HG03045 (cell line): ENCODE measurements at regions not wholly inside any gene's neighbourhood (a gene's known extent, or its start where the extent isn't known, plus 50 kb on each side); places are given as distances from the start of the nearest gene placed in this dataset.
A peak's percentile ranks its signal among the peaks of the same experiment; 100 is the strongest.

Source experiments
- ATAC-seq: cut with Tn5 transposase; IDR thresholded peaks from one replicate; pipeline ENCODE4 v1.9.1; 2021; ENCODE audit warnings: mild to moderate bottlenecking, moderate library complexity; ENCODE audit not compliant: unreplicated experiment

DNA sequence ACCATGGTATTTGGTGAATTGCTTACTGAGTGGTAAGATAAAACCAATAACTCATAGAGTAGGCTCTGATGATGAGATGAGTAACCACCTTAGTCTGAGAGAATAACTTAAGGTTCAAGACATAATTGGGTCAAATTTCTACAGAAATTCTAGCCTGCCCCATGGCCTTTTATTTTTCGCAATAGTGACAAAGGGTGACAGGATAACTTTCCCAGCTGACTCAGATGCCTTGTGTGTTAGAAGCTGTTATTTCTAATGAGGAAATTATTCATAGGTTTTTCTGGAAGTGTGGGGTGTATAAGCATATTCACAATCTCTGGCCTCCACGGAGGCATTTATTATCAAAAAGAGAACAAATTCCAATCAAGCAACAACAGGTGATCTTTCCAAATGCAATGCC is 159.0 kb downstream of the NUP35 start:
- ATAC-seq: no peak

DNA sequence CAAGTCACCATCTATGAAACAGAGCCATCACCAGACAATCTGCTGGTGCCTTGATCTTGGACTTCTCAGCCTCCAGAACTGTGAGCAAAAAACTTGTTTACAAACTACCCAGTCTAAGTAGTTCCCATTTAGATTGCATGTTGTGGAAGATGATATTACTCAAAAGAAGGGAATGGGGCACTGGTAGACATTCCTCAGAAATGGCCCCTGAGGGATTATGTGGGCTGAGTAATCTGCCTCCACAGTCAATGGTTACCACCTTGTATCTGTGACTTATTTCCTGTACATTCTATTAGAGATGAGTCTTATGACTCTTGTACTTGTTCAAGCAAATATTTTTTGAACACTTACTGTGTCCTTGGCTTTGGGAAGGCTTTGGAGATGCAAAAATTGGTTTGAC is 160.4 kb downstream of the NUP35 start:
- no peak for ATAC-seq

- ATAC-seq: no peak
Measured at GRCh38 chr2:183291436-183291835, 167.2 kb downstream of the NUP35 start.

DNA sequence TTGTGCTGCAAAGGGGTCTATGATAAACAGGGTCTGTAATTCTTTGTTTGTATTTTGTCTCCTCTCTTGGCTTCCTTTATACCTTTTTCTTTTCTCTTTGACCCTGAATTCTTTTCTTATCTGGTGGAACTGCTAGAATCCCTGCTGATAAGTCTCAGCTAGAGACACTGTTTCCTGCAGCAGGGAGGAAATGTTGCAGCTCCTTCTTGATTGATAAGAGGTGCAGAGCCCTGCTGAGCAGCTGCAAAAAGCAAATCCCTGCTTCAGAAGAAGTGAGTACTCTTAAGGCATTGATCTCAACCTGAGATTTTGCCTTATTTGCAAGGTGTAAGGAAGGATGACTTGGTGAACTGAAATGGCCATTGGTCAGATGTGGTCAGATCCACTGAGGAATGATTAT is 167.8 kb downstream of the NUP35 start:
- no peak for ATAC-seq

- ATAC-seq: no peak
Measured at GRCh38 chr2:183339311-183339710, 215.1 kb downstream of the NUP35 start.

DNA sequence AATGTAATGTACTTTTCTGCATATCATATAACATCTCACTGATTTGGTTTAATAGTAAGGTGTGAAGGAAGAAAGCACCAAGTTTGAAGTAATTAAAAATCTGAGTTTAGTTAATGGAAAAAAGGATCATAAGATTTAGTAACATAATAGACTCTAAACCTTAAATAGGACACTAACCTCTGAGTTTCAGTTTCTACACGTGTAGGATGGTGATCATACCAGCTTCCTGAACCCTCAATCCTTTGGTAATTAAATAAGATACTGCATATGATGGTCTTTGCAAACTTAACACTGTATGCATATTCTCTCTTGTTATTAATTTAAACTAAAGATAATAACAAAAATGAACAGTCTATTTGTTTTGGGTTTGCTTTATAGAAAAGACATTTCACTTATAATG is 216.8 kb downstream of the NUP35 start:
- no peak for ATAC-seq

DNA sequence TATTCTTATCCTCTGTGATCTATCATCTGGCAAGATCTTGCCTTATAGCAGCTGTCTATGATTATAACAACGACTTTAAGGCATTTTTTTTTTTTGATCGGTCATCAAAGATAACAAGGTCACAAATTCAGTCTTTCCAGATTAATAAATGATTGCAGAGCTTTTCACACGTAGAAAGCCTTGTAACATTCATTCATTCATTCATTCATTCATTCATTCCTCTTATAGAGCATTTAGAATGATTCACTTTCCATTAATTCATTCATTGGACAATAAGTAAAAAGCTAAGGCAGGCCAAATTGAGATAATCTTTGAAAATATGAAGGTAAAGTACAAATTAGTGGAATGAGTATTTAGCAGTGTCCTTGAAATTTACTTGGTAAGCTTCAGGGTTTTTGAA is 223.7 kb downstream of the NUP35 start:
- no peak for ATAC-seq

- ATAC-seq: peak; percentile 56
Measured at GRCh38 chr2:183348492-183348891, 224.2 kb downstream of the NUP35 start.

DNA sequence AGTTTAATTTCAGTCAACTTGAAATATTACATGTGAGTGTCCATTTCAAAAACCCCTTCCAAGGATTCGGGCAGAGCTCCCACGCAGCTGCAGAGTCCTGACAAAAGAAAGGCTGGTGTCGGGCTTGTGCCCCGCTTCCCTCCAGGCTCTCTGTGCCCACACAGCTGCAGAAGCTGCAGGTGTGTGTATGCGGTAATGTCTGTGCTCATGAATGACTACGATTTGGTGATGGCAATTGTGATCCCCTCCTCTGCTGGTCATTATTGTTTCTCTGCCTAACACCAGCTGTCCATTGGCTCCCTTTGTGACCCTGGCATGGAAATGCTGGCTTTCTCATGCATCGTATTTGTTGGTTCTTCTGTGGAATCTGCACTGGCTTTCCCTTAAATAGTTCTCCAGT is 224.8 kb downstream of the NUP35 start:
- no peak for ATAC-seq

GRCh38 chr2:183359867-183360266 is 235.6 kb downstream of the NUP35 start:
- no peak for ATAC-seq

DNA sequence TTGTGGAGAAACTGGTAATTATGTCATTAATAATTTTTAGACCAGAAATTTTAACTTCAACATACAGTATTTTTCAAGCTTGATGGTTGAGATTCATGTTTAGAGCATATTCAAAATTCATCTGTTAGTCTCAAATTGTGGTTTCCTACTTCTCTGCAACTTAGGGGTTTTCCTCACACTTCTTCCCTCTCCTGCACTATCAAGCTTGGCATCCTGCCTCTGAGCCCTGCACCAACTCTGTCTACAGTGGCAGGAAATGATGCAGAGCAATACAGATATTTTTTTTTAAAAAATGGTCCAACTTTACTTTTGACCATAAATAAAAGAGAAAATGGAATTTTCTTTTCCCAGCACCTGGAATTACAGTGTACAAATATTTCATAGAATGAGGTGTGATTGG is 247.3 kb downstream of the NUP35 start:
- no peak for ATAC-seq

GRCh38 chr2:183375821-183376220 is 251.6 kb downstream of the NUP35 start:
- ATAC-seq: no peak

DNA sequence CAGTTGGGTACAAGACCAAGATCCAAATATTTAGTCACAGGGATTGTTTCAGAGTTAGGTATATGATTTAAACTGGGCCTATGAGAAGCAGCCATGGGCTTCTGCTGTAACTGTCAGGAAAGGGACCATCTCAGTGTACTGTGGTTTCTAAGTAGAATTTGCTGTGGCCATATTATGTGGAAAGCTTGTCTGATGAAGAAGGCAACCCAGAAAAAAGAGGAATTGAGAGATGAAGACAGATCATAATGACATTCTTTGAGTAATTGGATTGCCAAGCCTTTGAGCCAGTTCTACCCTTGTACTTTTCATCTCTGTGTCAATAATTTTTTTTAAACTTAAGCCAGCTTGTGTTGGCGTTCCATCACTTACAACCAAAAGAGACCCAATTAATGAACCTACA is 259.6 kb downstream of the NUP35 start:
- ATAC-seq: no peak

- no peak for ATAC-seq
Measured at GRCh38 chr2:183389546-183390080, 265.4 kb downstream of the NUP35 start.

- ATAC-seq: no peak
Measured at GRCh38 chr2:183390109-183390508, 265.9 kb downstream of the NUP35 start.

- ATAC-seq: no peak
Measured at GRCh38 chr2:183404392-183404791, 280.1 kb downstream of the NUP35 start.

DNA sequence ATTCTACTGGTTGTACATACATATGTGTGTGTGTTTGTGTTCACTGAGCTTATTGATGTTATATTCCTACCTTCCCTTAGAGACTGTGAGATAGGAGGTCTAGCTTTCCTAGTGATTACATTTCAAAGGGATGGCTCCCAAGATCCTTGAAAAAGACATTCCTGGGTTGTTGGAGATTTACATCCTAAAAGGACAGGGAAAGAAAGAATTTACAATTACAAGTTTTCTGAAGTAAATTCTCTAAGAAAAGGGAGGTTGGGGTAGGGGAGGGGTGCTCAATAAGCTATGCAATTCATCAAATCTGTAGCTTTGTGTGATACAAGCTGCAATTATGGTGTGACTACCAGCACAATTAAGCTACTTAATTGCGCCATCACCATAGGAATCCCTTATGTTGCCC is 284.3 kb downstream of the NUP35 start:
- no peak for ATAC-seq

- ATAC-seq: no peak
Measured at GRCh38 chr2:183409662-183410061, 285.4 kb downstream of the NUP35 start.

DNA sequence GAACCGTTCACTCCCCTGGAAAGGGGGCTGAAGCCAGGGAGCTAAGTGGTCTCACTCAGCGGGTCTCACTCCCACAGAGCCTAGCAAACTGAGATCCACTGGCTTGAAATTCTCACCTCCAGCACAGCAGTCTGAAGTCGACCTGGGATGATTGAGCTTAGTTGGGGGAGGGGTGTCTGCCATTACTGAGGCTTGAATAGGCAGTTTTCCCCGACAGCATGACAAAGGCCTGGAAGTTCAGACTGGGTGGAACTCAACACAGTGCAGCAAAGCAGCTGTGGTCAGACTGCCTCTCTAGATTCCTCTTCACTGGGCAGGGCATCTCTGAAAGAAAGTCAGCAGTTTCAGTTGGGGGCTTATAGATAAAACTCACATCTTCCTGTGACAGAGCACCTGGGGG is 292.5 kb downstream of the NUP35 start:
- ATAC-seq: no peak

DNA sequence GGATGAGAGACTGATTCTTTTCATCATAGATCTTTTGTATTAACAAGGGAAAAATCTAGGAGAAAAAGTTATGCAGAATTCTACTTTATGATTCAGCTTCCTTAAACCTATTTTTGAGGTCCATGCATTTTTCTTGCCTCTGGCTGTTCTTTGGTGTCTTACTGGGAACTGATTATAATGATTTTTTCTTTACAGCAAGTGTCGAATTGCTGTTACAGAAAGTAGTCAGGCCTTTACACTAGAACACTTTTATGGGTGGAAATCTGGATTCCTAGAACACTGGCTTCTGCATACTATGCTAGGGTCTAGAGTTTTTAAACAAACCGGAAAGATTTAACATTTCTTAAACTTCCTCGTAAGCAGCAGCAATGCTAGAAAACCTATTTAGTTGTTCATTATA is 302.6 kb downstream of the NUP35 start:
- ATAC-seq: no peak

- ATAC-seq: no peak
Measured at GRCh38 chr2:183427558-183427957, 303.3 kb downstream of the NUP35 start.

- no peak for ATAC-seq
Measured at GRCh38 chr2:183428881-183429280, 304.6 kb downstream of the NUP35 start.

DNA sequence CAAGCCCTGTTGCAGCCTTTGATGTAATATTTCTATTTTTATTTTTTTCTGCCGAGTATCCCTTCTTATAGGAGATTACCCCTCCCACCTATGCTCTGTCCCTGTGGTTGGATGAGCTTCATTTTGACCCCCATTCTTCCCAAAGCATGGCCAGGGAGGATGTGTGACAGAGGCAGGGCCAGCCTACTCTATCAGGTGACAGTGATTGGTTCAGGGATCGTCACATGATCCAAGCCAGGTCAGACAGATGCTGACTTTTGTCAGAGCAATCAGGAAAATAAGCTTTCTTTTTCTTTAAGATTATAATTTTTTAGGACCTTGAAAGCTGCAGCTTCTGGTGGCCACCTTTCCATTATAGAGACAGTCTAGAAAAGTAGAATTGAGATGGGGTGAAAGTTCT is 314.3 kb downstream of the NUP35 start:
- no peak for ATAC-seq

DNA sequence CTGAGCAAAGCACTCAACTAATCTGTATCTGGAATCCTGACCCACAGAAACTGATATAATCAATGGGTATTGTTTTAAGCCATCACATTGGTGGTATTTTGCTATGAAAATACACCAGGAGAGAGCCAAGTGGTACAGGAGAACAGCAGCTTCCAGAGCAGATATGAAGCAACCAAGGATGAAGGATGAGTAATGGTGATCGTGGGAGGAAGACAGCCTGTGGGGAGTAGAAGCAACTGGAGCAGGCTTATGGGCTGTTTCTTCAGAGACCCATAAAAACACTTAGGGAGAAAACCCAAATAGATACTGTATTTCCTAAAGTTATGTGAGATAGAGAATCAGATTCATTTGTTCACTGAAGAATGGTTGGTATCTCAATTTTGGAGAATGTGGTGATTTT is 330.8 kb downstream of the NUP35 start:
- ATAC-seq: no peak
